ENCODE measurements at regions not wholly inside any gene's neighbourhood (a gene's known extent, or its start where the extent isn't known, plus 50 kb on each side); places are given as distances from the start of the nearest gene placed in this dataset.

DNA sequence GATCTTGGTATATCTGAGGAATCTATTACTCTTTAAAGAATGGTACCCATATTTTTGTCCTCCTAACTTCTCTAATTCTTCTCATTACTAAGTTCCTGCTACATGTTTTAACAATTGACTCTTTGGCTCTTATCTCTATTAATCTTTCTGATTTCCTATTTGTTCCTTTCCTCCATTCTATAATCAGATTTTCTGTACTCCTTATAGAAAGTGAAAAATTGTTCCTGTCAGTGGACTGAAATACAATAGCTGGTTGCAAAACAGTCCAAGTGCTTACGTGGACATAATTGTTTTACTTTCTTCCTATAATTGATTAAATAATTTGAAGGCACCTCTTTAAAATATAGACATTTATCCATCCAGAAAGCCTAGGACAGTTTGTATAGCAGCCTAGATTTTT is 86.7 kb upstream of the PTHLH start:
- DNase-seq (ENCODE audit: insufficient read length, low spot score) (no peak), FAIRE-seq (no peak)
- TF ChIP-seq POU2F2 (IDR thresholded peaks at IDR 0.05; ENCODE audit: low read depth, low read length) (no peak), POLR2AphosphoS5 (IDR thresholded peaks at IDR 0.05; ENCODE audit: low read depth, low read length) (no peak), POLR2A (IDR thresholded peaks at IDR 0.05; ENCODE audit: low read depth, low read length) (no peak), SPI1 (IDR thresholded peaks at IDR 0.05; ENCODE audit: low read depth, low read length) (no peak), PAX5 (IDR thresholded peaks at IDR 0.05; ENCODE audit: insufficient read depth, low read length, severe bottlenecking) (no peak), TAF1 (IDR thresholded peaks at IDR 0.05; ENCODE audit: low read depth, low read length) (no peak)

DNA sequence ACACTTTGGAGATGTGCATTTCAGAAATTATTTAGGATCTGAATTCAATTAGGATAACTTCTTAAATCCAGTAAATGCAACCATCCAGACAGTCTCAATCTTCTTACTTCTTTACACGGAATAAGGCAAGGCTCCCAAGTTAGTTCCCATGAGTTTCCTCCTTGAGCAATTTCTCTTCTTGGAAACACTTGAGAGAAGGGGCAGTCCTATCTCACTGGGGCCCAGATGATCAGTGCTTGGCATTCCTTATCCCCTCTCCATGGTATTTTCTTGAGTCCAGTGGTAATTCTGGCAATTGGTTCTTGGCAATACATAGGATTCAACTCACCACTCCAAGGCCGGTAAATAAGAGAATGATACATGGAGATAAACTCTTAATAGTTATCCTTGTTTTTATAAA is 87.1 kb upstream of the PTHLH start:
- FAIRE-seq, result no peak
- TF ChIP-seq POLR2AphosphoS5 (IDR thresholded peaks at IDR 0.05; ENCODE audit: low read depth, low read length) (no peak), SPI1 (IDR thresholded peaks at IDR 0.05; ENCODE audit: low read depth, low read length) (no peak), POLR2A (IDR thresholded peaks at IDR 0.05; ENCODE audit: low read depth, low read length) (no peak), POU2F2 (IDR thresholded peaks at IDR 0.05; ENCODE audit: low read depth, low read length) (no peak), TAF1 (IDR thresholded peaks at IDR 0.05; ENCODE audit: low read depth, low read length) (no peak), PAX5 (IDR thresholded peaks at IDR 0.05; ENCODE audit: insufficient read depth, low read length, severe bottlenecking) (no peak)
- DNase-seq (ENCODE audit: insufficient read length, low spot score), result no peak

DNA sequence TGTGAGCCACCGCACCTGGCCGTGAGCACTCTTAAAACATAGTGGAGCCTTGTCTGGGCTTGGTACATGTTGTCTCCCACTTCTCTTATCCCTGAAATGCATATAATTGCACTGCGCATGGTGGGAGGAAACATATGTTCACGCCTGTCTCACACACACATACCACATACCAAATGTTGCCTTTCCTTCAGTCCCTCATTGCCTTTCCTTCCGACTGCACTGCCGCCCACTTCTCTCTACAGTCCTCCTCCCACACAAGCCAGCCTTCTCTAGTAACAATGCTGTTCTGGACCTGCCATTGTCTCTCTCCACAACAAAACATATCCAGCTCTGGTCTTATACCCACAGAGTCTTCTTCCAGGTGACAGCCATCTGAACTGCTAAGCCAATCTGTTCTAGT is 88.3 kb upstream of the PTHLH start:
- TF ChIP-seq SPI1 (IDR thresholded peaks at IDR 0.05; ENCODE audit: low read depth, low read length), result no peak
- no peak for TF ChIP-seq POLR2AphosphoS5 (IDR thresholded peaks at IDR 0.05; ENCODE audit: low read depth, low read length)
- no peak for TF ChIP-seq TAF1 (IDR thresholded peaks at IDR 0.05; ENCODE audit: low read depth, low read length)
- no peak for TF ChIP-seq POLR2A (IDR thresholded peaks at IDR 0.05; ENCODE audit: low read depth, low read length)
- TF ChIP-seq POU2F2 (IDR thresholded peaks at IDR 0.05; ENCODE audit: low read depth, low read length), result no peak
- TF ChIP-seq PAX5 (IDR thresholded peaks at IDR 0.05; ENCODE audit: insufficient read depth, low read length, severe bottlenecking), result no peak
- FAIRE-seq, result no peak
- no peak for DNase-seq (ENCODE audit: insufficient read length, low spot score)

DNA sequence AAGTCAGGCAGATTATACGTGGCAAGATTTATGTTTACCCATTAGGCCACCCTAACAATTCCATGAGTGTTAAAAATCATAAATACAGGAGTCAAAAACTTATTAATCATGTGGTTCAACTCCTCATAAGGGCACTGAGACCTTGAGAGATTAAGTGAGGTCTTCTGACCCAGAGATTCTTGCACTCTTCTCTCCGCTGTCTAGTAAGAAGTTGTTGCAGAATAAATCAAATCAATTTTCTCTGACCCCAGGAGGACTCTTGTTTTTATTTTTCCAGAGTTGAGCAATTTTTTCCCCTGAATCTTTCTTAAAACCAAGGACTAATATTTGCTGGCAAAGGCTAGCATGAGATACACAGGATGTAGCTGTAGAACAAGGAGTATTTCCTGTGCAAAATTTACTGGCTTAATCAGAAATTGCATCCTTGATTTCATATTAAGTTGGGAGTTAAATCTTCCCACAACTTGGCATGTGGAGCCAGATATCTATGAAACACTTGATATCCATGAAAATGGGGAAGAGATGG is 90.9 kb upstream of the PTHLH start:
- no peak for TF ChIP-seq POU2F2 (IDR thresholded peaks at IDR 0.05; ENCODE audit: low read depth, low read length)
- no peak for TF ChIP-seq PAX5 (IDR thresholded peaks at IDR 0.05; ENCODE audit: insufficient read depth, low read length, severe bottlenecking)
- TF ChIP-seq POLR2A (IDR thresholded peaks at IDR 0.05; ENCODE audit: low read depth, low read length), result no peak
- no peak for TF ChIP-seq SPI1 (IDR thresholded peaks at IDR 0.05; ENCODE audit: low read depth, low read length)
- TF ChIP-seq POLR2AphosphoS5 (IDR thresholded peaks at IDR 0.05; ENCODE audit: low read depth, low read length), result no peak
- TF ChIP-seq TAF1 (IDR thresholded peaks at IDR 0.05; ENCODE audit: low read depth, low read length), result no peak
- no peak for FAIRE-seq

DNA sequence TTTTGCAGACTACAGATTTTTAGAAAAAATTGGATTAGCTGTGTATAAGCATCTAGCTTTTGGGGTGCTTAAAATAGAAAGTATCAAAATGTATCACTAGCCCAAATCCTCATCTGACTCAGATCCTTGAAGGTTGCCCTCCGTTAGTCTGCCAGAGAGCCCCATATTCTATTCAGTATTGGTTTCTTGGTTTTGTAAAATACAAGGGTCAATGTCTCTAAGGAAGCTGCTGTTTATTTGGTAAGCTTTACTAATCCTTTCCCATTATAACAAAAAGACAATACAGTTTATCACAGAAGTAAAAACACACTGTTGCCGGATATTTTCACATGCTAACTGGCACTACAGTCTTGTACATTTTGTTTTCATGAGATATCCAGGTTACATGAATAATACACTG is 92.8 kb upstream of the PTHLH start:
- no peak for FAIRE-seq
- TF ChIP-seq POLR2A (IDR thresholded peaks at IDR 0.05; ENCODE audit: low read depth, low read length), result no peak
- no peak for TF ChIP-seq POLR2AphosphoS5 (IDR thresholded peaks at IDR 0.05; ENCODE audit: low read depth, low read length)
- no peak for TF ChIP-seq SPI1 (IDR thresholded peaks at IDR 0.05; ENCODE audit: low read depth, low read length)
- TF ChIP-seq PAX5 (IDR thresholded peaks at IDR 0.05; ENCODE audit: insufficient read depth, low read length, severe bottlenecking), result no peak
- TF ChIP-seq TAF1 (IDR thresholded peaks at IDR 0.05; ENCODE audit: low read depth, low read length), result no peak
- TF ChIP-seq POU2F2 (IDR thresholded peaks at IDR 0.05; ENCODE audit: low read depth, low read length), result no peak

More for the DNA sequence above, 90.9 kb upstream of the PTHLH start:
- DNase-seq (ENCODE audit: insufficient read length, low spot score), result no peak

DNA sequence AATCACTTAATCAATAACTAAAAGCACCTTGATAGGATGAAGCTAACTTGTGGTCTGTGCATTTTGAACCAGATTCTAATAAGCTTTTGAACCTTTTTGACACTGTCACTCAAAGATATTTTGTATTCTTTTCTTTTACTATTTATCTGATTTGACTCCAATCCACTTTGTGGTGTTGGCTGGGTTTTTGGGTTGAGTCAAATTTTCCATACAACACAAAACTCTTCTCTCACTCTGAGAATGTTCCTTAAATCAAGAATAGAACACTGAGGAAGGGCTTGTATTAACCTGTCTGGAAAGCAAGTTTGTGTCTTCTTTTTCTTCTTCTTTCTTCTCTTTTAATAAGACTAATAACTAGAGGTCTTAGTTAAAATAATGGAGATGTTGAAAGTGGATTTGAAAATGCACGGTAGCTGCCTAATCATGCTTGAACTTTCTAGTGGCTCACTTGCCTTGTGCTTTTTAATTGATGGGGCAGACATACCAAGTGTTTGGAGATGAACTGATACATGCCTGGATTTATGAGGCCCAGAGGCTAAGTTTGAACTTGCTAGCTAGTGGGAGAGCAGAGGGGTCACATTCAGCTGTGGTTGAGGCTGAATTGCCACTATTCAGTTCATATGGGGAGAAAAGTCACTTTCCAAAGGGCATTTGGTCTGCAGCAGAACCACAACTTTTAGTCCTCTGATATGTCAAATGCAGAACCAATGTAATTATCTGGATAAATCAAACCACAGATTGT is 93.5 kb upstream of the PTHLH start:
- DNase-seq (ENCODE audit: insufficient read length, low spot score), result no peak

More for the DNA sequence above, 92.8 kb upstream of the PTHLH start:
- DNase-seq (ENCODE audit: insufficient read length, low spot score), result no peak

DNA sequence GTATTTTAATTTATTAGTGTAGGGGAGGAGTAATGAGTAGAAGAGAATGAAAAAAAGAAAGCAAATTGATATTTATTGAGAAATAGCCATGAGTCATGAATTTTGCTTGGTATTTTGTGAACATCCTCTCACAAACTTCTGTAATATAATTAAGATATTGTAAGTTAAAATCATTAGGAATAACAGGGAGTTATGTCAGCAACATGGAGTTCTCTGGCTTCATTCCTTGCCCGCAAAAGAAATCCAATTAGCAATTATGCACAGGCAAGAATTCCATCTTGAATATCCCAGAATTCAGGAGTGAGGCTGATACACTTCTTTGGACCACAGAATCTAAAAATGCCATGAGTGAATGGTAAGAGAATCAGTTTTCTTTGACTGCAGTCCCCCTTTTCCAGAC is 94.3 kb upstream of the PTHLH start:
- no peak for FAIRE-seq
- TF ChIP-seq POU2F2 (IDR thresholded peaks at IDR 0.05; ENCODE audit: low read depth, low read length), result no peak
- no peak for TF ChIP-seq SPI1 (IDR thresholded peaks at IDR 0.05; ENCODE audit: low read depth, low read length)
- TF ChIP-seq POLR2A (IDR thresholded peaks at IDR 0.05; ENCODE audit: low read depth, low read length), result no peak
- TF ChIP-seq TAF1 (IDR thresholded peaks at IDR 0.05; ENCODE audit: low read depth, low read length), result no peak
- TF ChIP-seq PAX5 (IDR thresholded peaks at IDR 0.05; ENCODE audit: insufficient read depth, low read length, severe bottlenecking), result no peak
- TF ChIP-seq POLR2AphosphoS5 (IDR thresholded peaks at IDR 0.05; ENCODE audit: low read depth, low read length), result no peak
- no peak for DNase-seq (ENCODE audit: insufficient read length, low spot score)

More for the DNA sequence above, 93.5 kb upstream of the PTHLH start:
- no peak for TF ChIP-seq PAX5 (IDR thresholded peaks at IDR 0.05; ENCODE audit: insufficient read depth, low read length, severe bottlenecking)
- no peak for TF ChIP-seq POU2F2 (IDR thresholded peaks at IDR 0.05; ENCODE audit: low read depth, low read length)
- TF ChIP-seq POLR2AphosphoS5 (IDR thresholded peaks at IDR 0.05; ENCODE audit: low read depth, low read length), result no peak
- TF ChIP-seq SPI1 (IDR thresholded peaks at IDR 0.05; ENCODE audit: low read depth, low read length), result no peak
- TF ChIP-seq TAF1 (IDR thresholded peaks at IDR 0.05; ENCODE audit: low read depth, low read length), result no peak
- TF ChIP-seq POLR2A (IDR thresholded peaks at IDR 0.05; ENCODE audit: low read depth, low read length), result no peak
- no peak for FAIRE-seq

DNA sequence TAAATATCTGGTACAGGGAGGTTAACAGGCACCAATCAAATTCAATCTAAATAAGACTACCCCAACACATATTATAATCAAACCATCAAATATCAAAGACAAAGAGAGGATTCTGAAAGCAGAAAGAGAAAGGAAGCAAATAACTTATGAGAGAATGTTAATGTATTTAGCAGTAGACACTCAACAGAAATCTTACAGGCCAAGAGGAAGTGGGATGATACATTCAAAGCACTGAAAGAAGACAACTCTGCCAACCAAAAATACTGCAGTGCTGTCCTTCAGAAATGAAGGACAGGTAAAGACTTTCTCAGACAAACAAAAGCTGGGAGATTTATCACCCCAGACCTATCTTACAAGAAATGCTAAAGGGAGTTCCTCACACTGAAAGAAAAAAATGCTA is 95.9 kb upstream of the PTHLH start:
- FAIRE-seq (no peak), DNase-seq (ENCODE audit: insufficient read length, low spot score) (no peak)
- TF ChIP-seq POLR2A (IDR thresholded peaks at IDR 0.05; ENCODE audit: low read depth, low read length) (no peak), SPI1 (IDR thresholded peaks at IDR 0.05; ENCODE audit: low read depth, low read length) (no peak), POU2F2 (IDR thresholded peaks at IDR 0.05; ENCODE audit: low read depth, low read length) (no peak), PAX5 (IDR thresholded peaks at IDR 0.05; ENCODE audit: insufficient read depth, low read length, severe bottlenecking) (no peak), POLR2AphosphoS5 (IDR thresholded peaks at IDR 0.05; ENCODE audit: low read depth, low read length) (no peak), TAF1 (IDR thresholded peaks at IDR 0.05; ENCODE audit: low read depth, low read length) (no peak)

DNA sequence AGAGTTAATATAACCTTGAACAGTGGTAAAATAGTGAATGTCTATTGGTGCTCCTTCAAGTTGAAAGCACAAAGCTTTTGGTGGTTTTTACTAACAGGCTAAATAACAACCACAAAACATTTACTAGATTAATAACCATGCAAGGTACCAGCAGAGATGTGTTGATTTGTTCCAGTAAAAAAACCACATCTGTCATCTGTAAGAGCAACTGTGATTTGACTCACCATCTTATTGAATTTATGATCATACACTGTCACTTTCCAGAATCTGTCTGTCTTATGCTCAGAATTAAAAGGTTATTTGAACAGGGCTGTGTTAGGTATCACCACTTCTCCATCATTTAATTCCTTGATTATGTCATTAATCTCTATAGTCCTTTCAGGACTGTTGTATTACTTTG is 107.0 kb upstream of the PTHLH start:
- DNase-seq (ENCODE audit: insufficient read length, low spot score) (no peak), FAIRE-seq (no peak)

More for the DNA sequence above, 107.0 kb upstream of the PTHLH start:
- TF ChIP-seq POLR2A (IDR thresholded peaks at IDR 0.05; ENCODE audit: low read depth, low read length) (no peak), POU2F2 (IDR thresholded peaks at IDR 0.05; ENCODE audit: low read depth, low read length) (no peak), POLR2AphosphoS5 (IDR thresholded peaks at IDR 0.05; ENCODE audit: low read depth, low read length) (no peak), SPI1 (IDR thresholded peaks at IDR 0.05; ENCODE audit: low read depth, low read length) (no peak), PAX5 (IDR thresholded peaks at IDR 0.05; ENCODE audit: insufficient read depth, low read length, severe bottlenecking) (no peak), TAF1 (IDR thresholded peaks at IDR 0.05; ENCODE audit: low read depth, low read length) (no peak)
